ENCODE measurements at regions not wholly inside any gene's neighbourhood (a gene's known extent, or its start where the extent isn't known, plus 50 kb on each side); places are given as distances from the start of the nearest gene placed in this dataset.

- ChIA-PET CTCF (no interaction called here), POLR2A (no interaction called here)
- no peaks in the 10 kb centered on the region for H3K36me3 Mint-ChIP-seq
- H3K9me3 Mint-ChIP-seq = no peaks in the 10 kb centered on the region
- peaks cover 8 to 37% of the 10 kb centered on the region in 2 donors for H3K27me3 Mint-ChIP-seq
- no peak overlapping the region for H3K27ac Mint-ChIP-seq
- Histone ChIP-seq H3K4me3 (ENCODE audit: low read length) (no peak overlapping the region), H3K36me3 (ENCODE audit: insufficient read depth, low read length) (no peaks in the 10 kb centered on the region), H3K27me3 (ENCODE audit: insufficient read depth, low read length, poor library complexity, severe bottlenecking) (no peaks in the 10 kb centered on the region), H3K4me1 (ENCODE audit: insufficient read depth, low read length) (no peaks in the 10 kb centered on the region), H3K9me3 (ENCODE audit: low read length) (no peaks in the 10 kb centered on the region), H3K27ac (ENCODE audit: low read depth, low read length) (no peak overlapping the region)
- no peak overlapping the region for H3K4me3 Mint-ChIP-seq
- no peak for DNase-seq
- H3K4me1 Mint-ChIP-seq = no peaks in the 10 kb centered on the region
These were observed 191.9 kb upstream of the DIO3 start for GRCh38 chr14:101369194-101369915.

- H3K4me3 Mint-ChIP-seq = no peak overlapping the region
- H3K27ac Mint-ChIP-seq = no peak overlapping the region
- Histone ChIP-seq H3K27me3 (ENCODE audit: insufficient read depth, low read length, poor library complexity, severe bottlenecking) (no peaks in the 10 kb centered on the region), H3K36me3 (ENCODE audit: insufficient read depth, low read length) (no peaks in the 10 kb centered on the region), H3K4me1 (ENCODE audit: insufficient read depth, low read length) (no peaks in the 10 kb centered on the region), H3K4me3 (ENCODE audit: low read length) (no peak overlapping the region), H3K9me3 (ENCODE audit: low read length) (no peaks in the 10 kb centered on the region), H3K27ac (ENCODE audit: low read depth, low read length) (no peak overlapping the region)
- POLR2A ChIA-PET = no interaction called here
- CTCF ChIA-PET = no interaction called here
- peaks cover 9 to 39% of the 10 kb centered on the region in 2 donors for H3K27me3 Mint-ChIP-seq
- no peaks in the 10 kb centered on the region for H3K9me3 Mint-ChIP-seq
- no peaks in the 10 kb centered on the region for H3K36me3 Mint-ChIP-seq
- no peaks in the 10 kb centered on the region for H3K4me1 Mint-ChIP-seq
- DNase-seq = no peak
These were observed 191.2 kb upstream of the DIO3 start for GRCh38 chr14:101369916-101370592.

GRCh38 chr14:101370593-101371569 is 190.4 kb upstream of the DIO3 start:
- CTCF ChIA-PET = no interaction called here
- Histone ChIP-seq H3K4me3 (ENCODE audit: low read length) (no peak overlapping the region), H3K36me3 (ENCODE audit: insufficient read depth, low read length) (no peaks in the 10 kb centered on the region), H3K4me1 (ENCODE audit: insufficient read depth, low read length) (no peaks in the 10 kb centered on the region), H3K27ac (ENCODE audit: low read depth, low read length) (no peak overlapping the region), H3K27me3 (ENCODE audit: insufficient read depth, low read length, poor library complexity, severe bottlenecking) (no peaks in the 10 kb centered on the region), H3K9me3 (ENCODE audit: low read length) (no peaks in the 10 kb centered on the region)
- Mint-ChIP-seq H3K36me3 (no peaks in the 10 kb centered on the region), H3K9me3 (no peaks in the 10 kb centered on the region), H3K27me3 (peaks cover 9 to 39% of the 10 kb centered on the region in 2 donors), H3K4me3 (no peak overlapping the region), H3K4me1 (no peaks in the 10 kb centered on the region), H3K27ac (peak overlapping the region in 1 of 8 donors; percentile 58)
- no peak for DNase-seq
- POLR2A ChIA-PET = no interaction called here

GRCh38 chr14:101371799-101372793 is 189.2 kb upstream of the DIO3 start:
- Mint-ChIP-seq H3K4me3 (no peak overlapping the region), H3K27me3 (peaks cover 9 to 32% of the 10 kb centered on the region in 2 donors), H3K27ac (no peak overlapping the region), H3K9me3 (no peaks in the 10 kb centered on the region), H3K36me3 (no peaks in the 10 kb centered on the region), H3K4me1 (no peaks in the 10 kb centered on the region)
- no peaks in the 10 kb centered on the region for H3K36me3 ChIP-seq (ENCODE audit: insufficient read depth, low read length)
- H3K27me3 ChIP-seq (ENCODE audit: insufficient read depth, low read length, poor library complexity, severe bottlenecking) = no peaks in the 10 kb centered on the region
- ChIA-PET POLR2A (no interaction called here), CTCF (no interaction called here)
- DNase-seq = no peak
- H3K9me3 ChIP-seq (ENCODE audit: low read length) = no peaks in the 10 kb centered on the region
- no peak overlapping the region for H3K4me3 ChIP-seq (ENCODE audit: low read length)
- H3K27ac ChIP-seq (ENCODE audit: low read depth, low read length) = no peak overlapping the region
- no peaks in the 10 kb centered on the region for H3K4me1 ChIP-seq (ENCODE audit: insufficient read depth, low read length)

GRCh38 chr14:101372894-101373620 is 188.2 kb upstream of the DIO3 start:
- ChIA-PET POLR2A (no interaction called here), CTCF (interaction anchor here (0.5 kb wide), 1 partner anchor 13 kb away, joined by 3 read pairs; no protein-coding TSS in a partner anchor)
- H3K27ac Mint-ChIP-seq = no peak overlapping the region
- no peaks in the 10 kb centered on the region for H3K27me3 ChIP-seq (ENCODE audit: insufficient read depth, low read length, poor library complexity, severe bottlenecking)
- H3K4me3 ChIP-seq (ENCODE audit: low read length) = no peak overlapping the region
- H3K4me3 Mint-ChIP-seq = no peak overlapping the region
- no peaks in the 10 kb centered on the region for H3K9me3 ChIP-seq (ENCODE audit: low read length)
- H3K4me1 Mint-ChIP-seq = no peaks in the 10 kb centered on the region
- no peak overlapping the region for H3K27ac ChIP-seq (ENCODE audit: low read depth, low read length)
- H3K4me1 ChIP-seq (ENCODE audit: insufficient read depth, low read length) = no peaks in the 10 kb centered on the region
- DNase-seq = no peak
- H3K27me3 Mint-ChIP-seq = peaks cover 9 to 28% of the 10 kb centered on the region in 2 donors
- H3K36me3 ChIP-seq (ENCODE audit: insufficient read depth, low read length) = no peaks in the 10 kb centered on the region
- H3K9me3 Mint-ChIP-seq = no peaks in the 10 kb centered on the region
- no peaks in the 10 kb centered on the region for H3K36me3 Mint-ChIP-seq

GRCh38 chr14:101373690-101374295 is 187.5 kb upstream of the DIO3 start:
- H3K27ac Mint-ChIP-seq = no peak overlapping the region
- no peak overlapping the region for H3K4me3 Mint-ChIP-seq
- H3K27me3 Mint-ChIP-seq = peaks cover 8 to 26% of the 10 kb centered on the region in 2 donors
- H3K4me1 Mint-ChIP-seq = no peaks in the 10 kb centered on the region
- H3K27ac ChIP-seq (ENCODE audit: low read depth, low read length) = no peak overlapping the region
- no peaks in the 10 kb centered on the region for H3K36me3 ChIP-seq (ENCODE audit: insufficient read depth, low read length)
- H3K4me1 ChIP-seq (ENCODE audit: insufficient read depth, low read length) = no peaks in the 10 kb centered on the region
- ChIA-PET POLR2A (no interaction called here), CTCF (interaction anchor here (0.5 kb wide), 1 partner anchor 14 kb away, joined by 3 read pairs; no protein-coding TSS in a partner anchor)
- H3K4me3 ChIP-seq (ENCODE audit: low read length) = no peak overlapping the region
- H3K27me3 ChIP-seq (ENCODE audit: insufficient read depth, low read length, poor library complexity, severe bottlenecking) = no peaks in the 10 kb centered on the region
- H3K9me3 Mint-ChIP-seq = peaks cover 0 to 4% (median 1%) of the 10 kb centered on the region in 5 donors
- H3K36me3 Mint-ChIP-seq = no peaks in the 10 kb centered on the region
- H3K9me3 ChIP-seq (ENCODE audit: low read length) = no peaks in the 10 kb centered on the region
- no peak for DNase-seq
